ENCODE measurements at regions not wholly inside any gene's neighbourhood (a gene's known extent, or its start where the extent isn't known, plus 50 kb on each side); places are given as distances from the start of the nearest gene placed in this dataset.

GRCh38 chr3:163983940-163984339 lies 1094.4 kb downstream of the SI start:
- H2BK15ac ChIP-seq (replicated peaks; ENCODE audit: low read depth) = no peak overlapping the region
- H3K27me3 ChIP-seq (ENCODE audit: insufficient read depth, low read length, poor library complexity) = no peaks in the 10 kb centered on the region
- H2AK5ac ChIP-seq (ENCODE audit: low read length) = no peak overlapping the region
- no peak overlapping the region for H3K9ac ChIP-seq (ENCODE audit: low read length)
- no peak for DNase-seq
- no peak overlapping the region for H3K18ac ChIP-seq (ENCODE audit: low read length)
- no peak overlapping the region for H3K23ac ChIP-seq (ENCODE audit: low read length)
- no peaks in the 10 kb centered on the region for H3K4me1 ChIP-seq (ENCODE audit: control insufficient read depth, low read depth, low read length)
- no peaks in the 10 kb centered on the region for H3K36me3 ChIP-seq (ENCODE audit: control insufficient read depth, insufficient read depth, low read length)
- no peak overlapping the region for H3K27ac ChIP-seq (ENCODE audit: low read depth, low read length)
- no peak overlapping the region for H2BK120ac ChIP-seq (ENCODE audit: low read depth, low read length)
- no peaks in the 10 kb centered on the region for H3K79me2 ChIP-seq (ENCODE audit: control insufficient read depth, insufficient read depth, low read length)
- no peak overlapping the region for H4K8ac ChIP-seq (ENCODE audit: low read depth, low read length)
- H3K79me1 ChIP-seq (ENCODE audit: low read length) = no peaks in the 10 kb centered on the region
- no peak overlapping the region for H2BK5ac ChIP-seq (ENCODE audit: low read length)
- no peak overlapping the region for H4K5ac ChIP-seq (ENCODE audit: low read length)
- no peak overlapping the region for H3K56ac ChIP-seq (ENCODE audit: low read length)
- no CpG with 5 or more reads among the region's 6 CpGs for WGBS (ENCODE audit: extremely low coverage, insufficient coverage, low lambda C conversion rate)
- H3K4me2 ChIP-seq (ENCODE audit: low read length) = no peak overlapping the region
- no peak overlapping the region for H3K4ac ChIP-seq (ENCODE audit: low read depth, low read length)
- no peak overlapping the region for H3K4me3 ChIP-seq (ENCODE audit: low read length)

GRCh38 chr3:163971861-163972260 lies 1106.4 kb downstream of the SI start:
- Histone ChIP-seq H3K4ac (ENCODE audit: low read depth, low read length) (no peak overlapping the region), H4K8ac (ENCODE audit: low read depth, low read length) (no peak overlapping the region), H3K79me1 (ENCODE audit: low read length) (no peaks in the 10 kb centered on the region), H3K36me3 (ENCODE audit: control insufficient read depth, insufficient read depth, low read length) (no peaks in the 10 kb centered on the region), H3K27me3 (ENCODE audit: insufficient read depth, low read length, poor library complexity) (no peaks in the 10 kb centered on the region), H2BK5ac (ENCODE audit: low read length) (no peak overlapping the region), H2BK120ac (ENCODE audit: low read depth, low read length) (no peak overlapping the region), H3K79me2 (ENCODE audit: control insufficient read depth, insufficient read depth, low read length) (no peaks in the 10 kb centered on the region), H3K4me3 (ENCODE audit: low read length) (no peak overlapping the region), H3K4me1 (ENCODE audit: control insufficient read depth, low read depth, low read length) (no peaks in the 10 kb centered on the region), H2AK5ac (ENCODE audit: low read length) (no peak overlapping the region), H3K4me2 (ENCODE audit: low read length) (no peak overlapping the region), H3K23ac (ENCODE audit: low read length) (no peak overlapping the region), H3K27ac (ENCODE audit: low read depth, low read length) (no peak overlapping the region), H2BK15ac (replicated peaks; ENCODE audit: low read depth) (no peak overlapping the region), H3K9ac (ENCODE audit: low read length) (no peak overlapping the region), H4K5ac (ENCODE audit: low read length) (no peak overlapping the region), H3K18ac (ENCODE audit: low read length) (no peak overlapping the region), H3K56ac (ENCODE audit: low read length) (no peak overlapping the region)
- DNase-seq = no peak

- no peak overlapping the region for H2AK5ac ChIP-seq (ENCODE audit: low read length)
- no peak overlapping the region for H4K8ac ChIP-seq (ENCODE audit: low read depth, low read length)
- no peak overlapping the region for H2BK120ac ChIP-seq (ENCODE audit: low read depth, low read length)
- H3K27ac ChIP-seq (ENCODE audit: low read depth, low read length) = no peak overlapping the region
- H2BK15ac ChIP-seq (replicated peaks; ENCODE audit: low read depth) = no peak overlapping the region
- no peak overlapping the region for H3K9ac ChIP-seq (ENCODE audit: low read length)
- no peaks in the 10 kb centered on the region for H3K36me3 ChIP-seq (ENCODE audit: control insufficient read depth, insufficient read depth, low read length)
- H3K27me3 ChIP-seq (ENCODE audit: insufficient read depth, low read length, poor library complexity) = no peaks in the 10 kb centered on the region
- no peak overlapping the region for H3K23ac ChIP-seq (ENCODE audit: low read length)
- no peak overlapping the region for H3K4me3 ChIP-seq (ENCODE audit: low read length)
- no peak overlapping the region for H3K56ac ChIP-seq (ENCODE audit: low read length)
- no peaks in the 10 kb centered on the region for H3K79me1 ChIP-seq (ENCODE audit: low read length)
- H3K4ac ChIP-seq (ENCODE audit: low read depth, low read length) = no peak overlapping the region
- DNase-seq = no peak
- H3K79me2 ChIP-seq (ENCODE audit: control insufficient read depth, insufficient read depth, low read length) = no peaks in the 10 kb centered on the region
- H3K18ac ChIP-seq (ENCODE audit: low read length) = no peak overlapping the region
- no peak overlapping the region for H4K5ac ChIP-seq (ENCODE audit: low read length)
- no peak overlapping the region for H3K4me2 ChIP-seq (ENCODE audit: low read length)
- no peaks in the 10 kb centered on the region for H3K4me1 ChIP-seq (ENCODE audit: control insufficient read depth, low read depth, low read length)
- no peak overlapping the region for H2BK5ac ChIP-seq (ENCODE audit: low read length)
These were observed 1121.2 kb downstream of the SI start for GRCh38 chr3:163957072-163957471.

DNA sequence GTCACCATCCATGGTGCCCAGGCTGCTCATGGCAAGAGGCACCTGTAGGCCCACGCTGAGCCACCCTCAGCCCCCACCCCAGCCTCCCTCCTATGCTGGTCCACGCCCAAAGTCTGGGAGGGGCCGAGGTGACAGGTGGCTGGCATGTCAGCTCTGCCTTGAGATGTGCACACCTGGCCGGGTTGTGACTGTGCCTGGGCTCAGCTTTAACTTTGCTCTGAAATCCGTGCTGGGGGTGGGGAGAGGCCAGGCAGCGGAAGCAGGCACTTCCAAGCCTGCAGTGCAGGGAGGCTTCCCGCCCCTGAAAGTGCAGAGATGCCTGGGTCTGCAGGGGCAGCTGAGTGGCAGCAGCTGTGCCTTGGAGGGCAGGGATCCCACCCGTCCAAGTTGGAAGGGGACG lies 1124.8 kb downstream of the SI start:
- H3K56ac ChIP-seq (ENCODE audit: low read length) = no peak overlapping the region
- no peak overlapping the region for H3K4ac ChIP-seq (ENCODE audit: low read depth, low read length)
- H3K4me2 ChIP-seq (ENCODE audit: low read length) = no peak overlapping the region
- H3K79me2 ChIP-seq (ENCODE audit: control insufficient read depth, insufficient read depth, low read length) = no peaks in the 10 kb centered on the region
- H3K27ac ChIP-seq (ENCODE audit: low read depth, low read length) = no peak overlapping the region
- no peaks in the 10 kb centered on the region for H3K4me1 ChIP-seq (ENCODE audit: control insufficient read depth, low read depth, low read length)
- no peak overlapping the region for H2BK120ac ChIP-seq (ENCODE audit: low read depth, low read length)
- no peak for DNase-seq
- H4K8ac ChIP-seq (ENCODE audit: low read depth, low read length) = no peak overlapping the region
- no peaks in the 10 kb centered on the region for H3K36me3 ChIP-seq (ENCODE audit: control insufficient read depth, insufficient read depth, low read length)
- H2AK5ac ChIP-seq (ENCODE audit: low read length) = no peak overlapping the region
- no peaks in the 10 kb centered on the region for H3K79me1 ChIP-seq (ENCODE audit: low read length)
- H3K9ac ChIP-seq (ENCODE audit: low read length) = no peak overlapping the region
- no peaks in the 10 kb centered on the region for H3K27me3 ChIP-seq (ENCODE audit: insufficient read depth, low read length, poor library complexity)
- no peak overlapping the region for H2BK15ac ChIP-seq (replicated peaks; ENCODE audit: low read depth)
- H4K5ac ChIP-seq (ENCODE audit: low read length) = no peak overlapping the region
- no peak overlapping the region for H3K4me3 ChIP-seq (ENCODE audit: low read length)
- WGBS (ENCODE audit: extremely low coverage, insufficient coverage, low lambda C conversion rate) = no CpG with 5 or more reads among the region's 9 CpGs
- no peak overlapping the region for H2BK5ac ChIP-seq (ENCODE audit: low read length)
- no peak overlapping the region for H3K18ac ChIP-seq (ENCODE audit: low read length)
- H3K23ac ChIP-seq (ENCODE audit: low read length) = no peak overlapping the region

GRCh38 chr3:163952499-163952898 lies 1125.8 kb downstream of the SI start:
- Histone ChIP-seq H2AK5ac (ENCODE audit: low read length) (no peak overlapping the region), H3K36me3 (ENCODE audit: control insufficient read depth, insufficient read depth, low read length) (no peaks in the 10 kb centered on the region), H4K5ac (ENCODE audit: low read length) (no peak overlapping the region), H3K23ac (ENCODE audit: low read length) (no peak overlapping the region), H3K79me1 (ENCODE audit: low read length) (no peaks in the 10 kb centered on the region), H3K79me2 (ENCODE audit: control insufficient read depth, insufficient read depth, low read length) (no peaks in the 10 kb centered on the region), H3K4me1 (ENCODE audit: control insufficient read depth, low read depth, low read length) (no peaks in the 10 kb centered on the region), H3K4ac (ENCODE audit: low read depth, low read length) (no peak overlapping the region), H3K4me3 (ENCODE audit: low read length) (no peak overlapping the region), H2BK15ac (replicated peaks; ENCODE audit: low read depth) (no peak overlapping the region), H4K8ac (ENCODE audit: low read depth, low read length) (no peak overlapping the region), H3K27ac (ENCODE audit: low read depth, low read length) (no peak overlapping the region), H3K4me2 (ENCODE audit: low read length) (no peak overlapping the region), H3K18ac (ENCODE audit: low read length) (no peak overlapping the region), H3K27me3 (ENCODE audit: insufficient read depth, low read length, poor library complexity) (no peaks in the 10 kb centered on the region), H2BK120ac (ENCODE audit: low read depth, low read length) (no peak overlapping the region), H2BK5ac (ENCODE audit: low read length) (no peak overlapping the region), H3K56ac (ENCODE audit: low read length) (no peak overlapping the region), H3K9ac (ENCODE audit: low read length) (no peak overlapping the region)
- no CpG with 5 or more reads among the region's 3 CpGs for WGBS (ENCODE audit: extremely low coverage, insufficient coverage, low lambda C conversion rate)
- no peak for DNase-seq

DNA sequence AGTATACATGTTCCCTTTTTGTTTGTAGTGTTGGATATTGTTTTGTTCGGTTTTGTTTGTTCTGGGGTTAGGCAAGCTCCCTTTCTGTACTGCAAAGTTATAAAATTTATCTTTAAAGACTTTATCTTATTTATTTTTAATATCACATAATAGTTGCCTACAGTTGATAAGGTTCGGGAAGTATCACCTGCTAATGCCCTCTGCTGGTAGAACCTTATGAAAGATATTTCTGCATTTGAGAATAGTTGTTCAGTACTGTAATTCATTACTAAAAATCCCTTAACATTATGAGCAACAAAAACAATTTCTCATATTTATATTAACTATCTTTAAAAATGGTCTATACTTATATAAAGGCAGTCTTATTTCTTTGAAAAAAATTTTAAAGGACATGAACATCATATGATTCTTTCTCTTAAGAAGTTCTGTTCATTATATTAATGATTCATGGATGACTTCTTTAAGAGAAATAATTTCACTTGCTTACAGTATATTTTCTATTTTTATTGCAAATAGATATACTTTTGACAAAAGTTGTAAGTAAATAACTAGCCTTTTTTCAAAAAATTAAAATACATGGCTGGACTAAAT lies 1126.8 kb downstream of the SI start:
- no peak overlapping the region for H3K4ac ChIP-seq (ENCODE audit: low read depth, low read length)
- H3K79me2 ChIP-seq (ENCODE audit: control insufficient read depth, insufficient read depth, low read length) = no peaks in the 10 kb centered on the region
- H3K36me3 ChIP-seq (ENCODE audit: control insufficient read depth, insufficient read depth, low read length) = no peaks in the 10 kb centered on the region
- no peak overlapping the region for H3K9ac ChIP-seq (ENCODE audit: low read length)
- WGBS (ENCODE audit: extremely low coverage, insufficient coverage, low lambda C conversion rate) = no CpG with 5 or more reads among the region's 2 CpGs
- H3K18ac ChIP-seq (ENCODE audit: low read length) = no peak overlapping the region
- H3K56ac ChIP-seq (ENCODE audit: low read length) = no peak overlapping the region
- H2BK120ac ChIP-seq (ENCODE audit: low read depth, low read length) = no peak overlapping the region
- H3K27ac ChIP-seq (ENCODE audit: low read depth, low read length) = no peak overlapping the region
- no peaks in the 10 kb centered on the region for H3K27me3 ChIP-seq (ENCODE audit: insufficient read depth, low read length, poor library complexity)
- no peaks in the 10 kb centered on the region for H3K79me1 ChIP-seq (ENCODE audit: low read length)
- no peak overlapping the region for H3K23ac ChIP-seq (ENCODE audit: low read length)
- H4K5ac ChIP-seq (ENCODE audit: low read length) = no peak overlapping the region
- no peak overlapping the region for H2AK5ac ChIP-seq (ENCODE audit: low read length)
- no peaks in the 10 kb centered on the region for H3K4me1 ChIP-seq (ENCODE audit: control insufficient read depth, low read depth, low read length)
- no peak for DNase-seq
- no peak overlapping the region for H2BK5ac ChIP-seq (ENCODE audit: low read length)
- H3K4me2 ChIP-seq (ENCODE audit: low read length) = no peak overlapping the region
- H4K8ac ChIP-seq (ENCODE audit: low read depth, low read length) = no peak overlapping the region
- no peak overlapping the region for H2BK15ac ChIP-seq (replicated peaks; ENCODE audit: low read depth)
- H3K4me3 ChIP-seq (ENCODE audit: low read length) = no peak overlapping the region

Measured in mesendoderm (in vitro differentiated cells).